Endothelial cell (in vitro differentiated cells): ENCODE measurements at regions not wholly inside any gene's neighbourhood (a gene's known extent, or its start where the extent isn't known, plus 50 kb on each side); places are given as distances from the start of the nearest gene placed in this dataset.

Source experiments
- DNase-seq: peaks from one replicate; pipeline ENCODE4 v3.0.0; 2021; ENCODE audit warnings: low spot score
- H3K27ac Mint-ChIP-seq: one replicate; pipeline ENCODE4 v1.8.0; 2021; ENCODE audit warnings: mixed read lengths, inconsistent platforms; ENCODE audit not compliant: unreplicated experiment
- H3K27me3 Mint-ChIP-seq: one replicate; pipeline ENCODE4 v1.8.0; 2021; ENCODE audit warnings: mild to moderate bottlenecking, moderate library complexity, mixed read lengths, inconsistent platforms; ENCODE audit not compliant: unreplicated experiment
- H3K36me3 Mint-ChIP-seq: one replicate; pipeline ENCODE4 v1.8.0; 2021; ENCODE audit warnings: mild to moderate bottlenecking, low read depth, mixed read lengths, inconsistent platforms; ENCODE audit not compliant: unreplicated experiment
- H3K4me1 Mint-ChIP-seq: one replicate; pipeline ENCODE4 v1.8.0; 2021; ENCODE audit warnings: mild to moderate bottlenecking, mixed read lengths, inconsistent platforms; ENCODE audit not compliant: unreplicated experiment
- H3K4me3 Mint-ChIP-seq: one replicate; pipeline ENCODE4 v1.8.0; 2021; ENCODE audit warnings: mild to moderate bottlenecking, mixed read lengths, inconsistent platforms; ENCODE audit not compliant: unreplicated experiment
- H3K9me3 Mint-ChIP-seq: one replicate; pipeline ENCODE4 v1.8.0; 2021; ENCODE audit warnings: mixed read lengths, inconsistent platforms; ENCODE audit not compliant: unreplicated experiment
- TF ChIP-seq, protein P1 (sequence below): fragments of 200-600 bp; sonication (generic); IDR thresholded peaks from one replicate; pipeline ENCODE4 v1.5.0; 2021; ENCODE audit warnings: antibody characterized with exemption; ENCODE audit not compliant: unreplicated experiment

DNA sequence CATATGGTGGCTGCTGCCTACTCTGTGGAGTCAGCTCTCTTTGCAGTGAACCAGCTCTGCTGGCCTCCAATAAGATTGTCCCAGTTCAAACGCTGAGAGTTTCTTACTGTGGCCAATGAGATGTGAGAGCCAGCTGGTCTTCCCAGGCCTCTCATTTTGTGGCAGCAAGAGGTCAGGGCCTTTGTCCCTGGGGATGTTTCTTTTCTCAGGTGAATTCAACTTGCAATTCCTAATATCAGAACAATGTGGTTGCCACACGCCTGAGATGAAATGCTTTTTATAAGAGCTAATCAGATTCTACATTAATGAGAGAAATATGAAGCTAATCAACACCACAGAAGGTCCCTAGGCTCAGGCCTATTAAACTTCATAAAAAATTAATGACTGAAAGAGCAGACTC is 660.1 kb upstream of the CAMK1G start:
- Mint-ChIP-seq H3K9me3 (no peaks in the 10 kb centered on the region), H3K36me3 (no peaks in the 10 kb centered on the region), H3K27ac (no peak overlapping the region), H3K4me1 (no peaks in the 10 kb centered on the region), H3K27me3 (peaks cover 2% of the 10 kb centered on the region), H3K4me3 (no peak overlapping the region)
- TF ChIP-seq, protein P1, sequence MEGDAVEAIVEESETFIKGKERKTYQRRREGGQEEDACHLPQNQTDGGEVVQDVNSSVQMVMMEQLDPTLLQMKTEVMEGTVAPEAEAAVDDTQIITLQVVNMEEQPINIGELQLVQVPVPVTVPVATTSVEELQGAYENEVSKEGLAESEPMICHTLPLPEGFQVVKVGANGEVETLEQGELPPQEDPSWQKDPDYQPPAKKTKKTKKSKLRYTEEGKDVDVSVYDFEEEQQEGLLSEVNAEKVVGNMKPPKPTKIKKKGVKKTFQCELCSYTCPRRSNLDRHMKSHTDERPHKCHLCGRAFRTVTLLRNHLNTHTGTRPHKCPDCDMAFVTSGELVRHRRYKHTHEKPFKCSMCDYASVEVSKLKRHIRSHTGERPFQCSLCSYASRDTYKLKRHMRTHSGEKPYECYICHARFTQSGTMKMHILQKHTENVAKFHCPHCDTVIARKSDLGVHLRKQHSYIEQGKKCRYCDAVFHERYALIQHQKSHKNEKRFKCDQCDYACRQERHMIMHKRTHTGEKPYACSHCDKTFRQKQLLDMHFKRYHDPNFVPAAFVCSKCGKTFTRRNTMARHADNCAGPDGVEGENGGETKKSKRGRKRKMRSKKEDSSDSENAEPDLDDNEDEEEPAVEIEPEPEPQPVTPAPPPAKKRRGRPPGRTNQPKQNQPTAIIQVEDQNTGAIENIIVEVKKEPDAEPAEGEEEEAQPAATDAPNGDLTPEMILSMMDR, result no peak
- no peak for DNase-seq

DNA sequence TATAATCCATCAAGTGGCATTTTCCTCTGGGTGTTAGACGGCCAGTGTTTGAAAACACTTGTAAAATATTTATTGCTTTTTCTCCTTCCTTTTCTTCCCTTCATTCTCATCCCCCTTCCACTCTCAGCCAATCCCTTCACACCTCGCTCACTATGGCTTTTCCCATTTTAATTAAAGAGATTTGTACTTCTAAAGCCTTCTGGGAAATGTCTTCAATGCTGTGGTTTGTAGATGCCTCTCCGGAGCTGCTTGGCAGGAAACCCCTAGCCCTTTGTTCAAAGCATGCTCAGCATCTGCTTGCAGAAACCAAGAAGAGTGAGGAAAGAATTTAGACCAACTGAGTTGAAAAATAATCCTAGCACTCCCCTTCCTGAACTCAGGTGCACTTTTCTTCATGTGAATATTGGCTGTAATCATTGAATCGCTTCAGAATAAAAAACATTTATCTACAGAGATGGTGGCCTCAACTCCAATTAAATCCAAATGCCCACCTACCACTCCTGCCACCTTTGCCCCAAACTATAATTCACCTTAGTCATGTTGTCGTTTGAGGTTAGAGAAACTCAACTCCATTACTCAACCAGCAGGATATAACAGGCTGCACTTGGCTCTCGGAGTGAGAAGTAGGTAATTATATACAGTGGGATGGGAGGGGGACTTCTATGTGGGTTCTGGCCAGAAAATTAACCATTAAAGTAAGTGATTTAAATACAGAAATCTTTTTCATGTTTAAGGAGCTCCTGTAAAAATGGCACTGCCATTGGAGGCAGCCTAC is 659.4 kb upstream of the CAMK1G start:
- no peak overlapping the region for H3K27ac Mint-ChIP-seq
- H3K27me3 Mint-ChIP-seq, result peaks cover 2% of the 10 kb centered on the region
- H3K4me1 Mint-ChIP-seq, result no peaks in the 10 kb centered on the region
- no peak overlapping the region for H3K4me3 Mint-ChIP-seq
- DNase-seq, result no peak
- no peaks in the 10 kb centered on the region for H3K9me3 Mint-ChIP-seq
- H3K36me3 Mint-ChIP-seq, result no peaks in the 10 kb centered on the region
- TF ChIP-seq, protein P1, result no peak

DNA sequence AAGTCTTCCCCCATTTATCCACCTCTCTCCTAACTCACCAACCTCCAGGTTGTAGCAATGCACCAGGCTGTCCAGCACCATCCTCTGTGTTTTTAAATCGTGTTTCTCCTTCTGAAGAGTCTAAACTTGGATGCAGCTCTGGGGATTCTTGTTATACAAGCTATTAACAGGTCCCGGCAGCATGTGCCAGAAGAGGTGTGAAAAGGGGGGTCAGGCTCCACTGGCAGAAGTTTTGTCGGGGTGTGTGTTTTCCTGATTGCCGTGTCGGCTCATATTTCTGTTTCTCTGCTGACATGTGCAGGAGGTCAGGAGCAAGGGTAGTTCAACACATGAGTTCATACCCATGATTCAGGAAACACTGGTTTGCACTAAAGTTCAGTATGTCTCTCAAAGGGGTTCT is 658.6 kb upstream of the CAMK1G start:
- H3K36me3 Mint-ChIP-seq, result no peaks in the 10 kb centered on the region
- DNase-seq, result no peak
- no peak overlapping the region for H3K4me3 Mint-ChIP-seq
- H3K4me1 Mint-ChIP-seq, result no peaks in the 10 kb centered on the region
- H3K27ac Mint-ChIP-seq, result no peak overlapping the region
- TF ChIP-seq, protein P1, result no peak
- H3K9me3 Mint-ChIP-seq, result no peaks in the 10 kb centered on the region
- H3K27me3 Mint-ChIP-seq, result peaks cover 2% of the 10 kb centered on the region

GRCh38 chr1:208928349-208929010 is 655.0 kb upstream of the CAMK1G start:
- H3K27ac Mint-ChIP-seq, result no peak overlapping the region
- no peaks in the 10 kb centered on the region for H3K27me3 Mint-ChIP-seq
- no peak for DNase-seq
- TF ChIP-seq, protein P1, result no peak
- H3K36me3 Mint-ChIP-seq, result no peaks in the 10 kb centered on the region
- H3K4me3 Mint-ChIP-seq, result no peak overlapping the region
- no peaks in the 10 kb centered on the region for H3K4me1 Mint-ChIP-seq
- no peaks in the 10 kb centered on the region for H3K9me3 Mint-ChIP-seq

DNA sequence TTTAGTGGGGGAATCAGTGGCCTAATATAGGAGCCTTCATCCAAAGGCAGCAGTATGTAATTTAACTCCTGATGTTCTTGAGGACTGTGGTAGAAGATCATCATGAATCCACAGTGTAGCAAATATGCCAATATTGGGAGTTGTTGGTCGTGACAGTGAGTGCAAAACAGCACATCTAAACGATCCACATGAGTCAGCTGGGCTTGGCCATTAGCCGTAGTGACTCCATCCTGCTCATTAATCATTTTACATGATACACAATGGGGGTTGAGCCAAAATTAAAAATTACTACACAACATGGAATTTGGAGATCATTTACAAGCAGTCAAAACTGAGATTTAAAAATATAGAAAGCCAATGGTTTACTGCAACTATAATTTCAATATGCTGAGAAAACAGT is 653.9 kb upstream of the CAMK1G start:
- Mint-ChIP-seq H3K36me3 (no peaks in the 10 kb centered on the region), H3K4me1 (no peaks in the 10 kb centered on the region), H3K27ac (no peak overlapping the region), H3K9me3 (no peaks in the 10 kb centered on the region), H3K4me3 (no peak overlapping the region), H3K27me3 (no peaks in the 10 kb centered on the region)
- TF ChIP-seq, protein P1, result no peak
- no peak for DNase-seq
